ENCODE measurements at regions not wholly inside any gene's neighbourhood (a gene's known extent, or its start where the extent isn't known, plus 50 kb on each side); places are given as distances from the start of the nearest gene placed in this dataset.

GRCh38 chr5:138626333-138626944 lies 51.2 kb upstream of the HSPA9 start:
- no peak for DNase-seq (ENCODE audit: low spot score)
- no peak for ATAC-seq

- no peak for ATAC-seq
These were observed 49.9 kb upstream of the HSPA9 start for GRCh38 chr5:138625134-138625533.

More at GRCh38 chr5:138625134-138625533, 49.9 kb upstream of the HSPA9 start:
- DNase-seq (ENCODE audit: low spot score), result no peak
